Right lobe of liver (tissue), 6 donors: ENCODE measurements at regions not wholly inside any gene's neighbourhood (a gene's known extent, or its start where the extent isn't known, plus 50 kb on each side); places are given as distances from the start of the nearest gene placed in this dataset.

Experiments used
- ATAC-seq, 4 donors: fragments of 200-7000 bp; cut with Tn5 transposase; one replicate each; pipeline ENCODE4 v1.9.1; 2020; ENCODE audit warnings: mild to moderate bottlenecking in 4 of 4, moderate library complexity in 4 of 4
- DNase-seq, 3 donors: peaks; one replicate each; pipeline ENCODE4 v3.0.0-alpha.2; 2020
- H3K27ac ChIP-seq, 3 donors: fragments of 200-600 bp; one replicate each; pipeline ENCODE4 v1.8.0; 2022
- H3K27me3 ChIP-seq, 2 donors: fragments of 200-600 bp; one replicate each; pipeline ENCODE4 v1.8.0; 2022
- H3K36me3 ChIP-seq, 4 donors: fragments of 200-600 bp; sonication (generic) in 1 of 4; one replicate each; pipeline versions ENCODE4 v1.5.1 to v1.8.0; 2017 to 2022; ENCODE audit warnings: control low read depth in 1 of 4
- H3K4me1 ChIP-seq, 4 donors: fragments of 200-600 bp; sonication (generic) in 1 of 4; one replicate each; pipeline versions ENCODE4 v1.5.1 to v1.8.0; 2017 to 2022; ENCODE audit warnings: control low read depth in 1 of 4
- H3K4me3 ChIP-seq, 3 donors: fragments of 200-600 bp; one replicate each; pipeline ENCODE4 v1.8.0; 2022
- H3K9me3 ChIP-seq, 4 donors: fragments of 200-600 bp; sonication (generic) in 1 of 4; one replicate each; pipeline versions ENCODE4 v1.5.1 to v1.8.0; 2017 to 2022; ENCODE audit warnings: control low read depth in 1 of 4
- CTCF ChIP-seq, 4 donors: fragments of 200-600 bp in 3 of 4; fragments of 450-650 bp in 1 of 4; IDR thresholded peaks; one replicate each; pipeline versions ENCODE4 v1.5.1 to v1.8.0; 2016 to 2022; ENCODE audit warnings: antibody characterized with exemption in 4 of 4, mild to moderate bottlenecking in 2 of 4
- POLR2A ChIP-seq: fragments of 450-650 bp; IDR thresholded peaks from one replicate; pipeline ENCODE4 v1.6.1; 2017; ENCODE audit warnings: antibody characterized with exemption, mild to moderate bottlenecking
- WGBS: methylation state at CpG from one replicate; pipeline ENCODE4 v1.1.6; 2018; ENCODE audit warnings: low coverage, low lambda C conversion rate; ENCODE audit not compliant: insufficient coverage; ENCODE audit errors: missing lambda C conversion rate; 5-methylcytosine and 5-hydroxymethylcytosine counted together
- intact Hi-C, 2 donors: fragments of 100-400 bp; cut with DNase I; formaldehyde crosslinking; loops; one replicate each; pipeline versions ENCODE4 v1.11.2 to v1.14.1; 2022
- donor health status: DM: no; HTN: yes; CAD: no.
- donor health status: DM: no; HTN: no; CAD: no.
- donor health status: DM: no; HTN: no; CAD: no.
- donor health status: DM: no; HTN: yes; CAD: no.
- donor health status: DM: no; HTN: yes; CAD: no.

- no peak for DNase-seq
- Histone ChIP-seq H3K9me3 (no peaks in the 10 kb centered on the region), H3K27ac (no peak overlapping the region), H3K4me1 (no peaks in the 10 kb centered on the region), H3K36me3 (no peaks in the 10 kb centered on the region), H3K4me3 (no peak overlapping the region), H3K27me3 (no peaks in the 10 kb centered on the region)
- TF ChIP-seq POLR2A (no peak), CTCF (IDR thresholded peaks at IDR 0.05) (no peak)
- intact Hi-C loops, result no loop called here
- ATAC-seq, result no peak
These were observed 300.4 kb downstream of the IRX2 start for GRCh38 chr5:2451100-2451499.

DNA sequence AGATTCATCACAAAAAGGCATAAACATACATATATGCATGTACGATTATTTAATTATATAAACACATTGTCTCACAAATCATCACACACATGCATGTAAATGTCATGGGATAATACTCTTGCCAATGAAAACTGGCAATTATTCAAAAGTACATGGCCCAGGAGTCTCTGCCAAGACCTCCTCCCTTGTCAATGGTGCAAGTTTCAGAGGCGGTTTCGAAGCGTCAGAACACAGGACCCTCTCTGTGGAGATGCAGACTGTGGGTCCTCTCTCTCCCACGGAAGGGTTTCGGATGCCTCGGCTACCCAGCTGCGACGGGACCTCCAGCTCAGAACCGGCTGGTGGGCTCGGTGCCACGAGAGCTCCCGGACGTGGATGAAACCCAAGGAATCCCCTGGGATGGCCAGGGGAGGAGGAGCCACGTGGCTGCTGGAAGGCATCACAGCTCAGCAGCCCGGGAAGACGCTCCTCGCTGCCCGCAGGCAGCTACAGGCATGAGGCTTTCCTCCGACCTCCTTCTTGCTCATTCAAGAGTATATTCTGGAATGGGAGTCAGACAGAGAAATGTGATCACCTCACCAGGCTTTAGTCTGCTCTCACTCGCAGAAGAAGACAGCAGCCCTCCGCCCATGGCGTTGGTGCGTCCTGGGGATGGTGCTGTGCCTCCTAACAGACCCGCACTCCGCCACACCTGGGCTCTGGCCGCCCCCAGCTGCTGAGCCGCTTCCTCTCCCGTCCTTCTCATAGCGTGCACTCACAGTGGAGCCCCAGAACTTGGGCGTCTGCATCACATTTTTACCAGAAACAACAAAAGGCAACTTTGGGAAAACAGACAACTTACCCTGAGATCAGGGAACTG, 308.8 kb downstream of the IRX2 start:
- Histone ChIP-seq H3K36me3 (no peaks in the 10 kb centered on the region), H3K4me1 (no peaks in the 10 kb centered on the region), H3K9me3 (no peaks in the 10 kb centered on the region), H3K27me3 (no peaks in the 10 kb centered on the region), H3K27ac (no peak overlapping the region), H3K4me3 (no peak overlapping the region)
- DNase-seq (no peak), ATAC-seq (no peak)
- intact Hi-C loops, result no loop called here
- TF ChIP-seq CTCF (IDR thresholded peaks at IDR 0.05) (no peak), POLR2A (no peak)
- 62% methylated on average over 8 of the region's 31 CpGs for WGBS

DNA sequence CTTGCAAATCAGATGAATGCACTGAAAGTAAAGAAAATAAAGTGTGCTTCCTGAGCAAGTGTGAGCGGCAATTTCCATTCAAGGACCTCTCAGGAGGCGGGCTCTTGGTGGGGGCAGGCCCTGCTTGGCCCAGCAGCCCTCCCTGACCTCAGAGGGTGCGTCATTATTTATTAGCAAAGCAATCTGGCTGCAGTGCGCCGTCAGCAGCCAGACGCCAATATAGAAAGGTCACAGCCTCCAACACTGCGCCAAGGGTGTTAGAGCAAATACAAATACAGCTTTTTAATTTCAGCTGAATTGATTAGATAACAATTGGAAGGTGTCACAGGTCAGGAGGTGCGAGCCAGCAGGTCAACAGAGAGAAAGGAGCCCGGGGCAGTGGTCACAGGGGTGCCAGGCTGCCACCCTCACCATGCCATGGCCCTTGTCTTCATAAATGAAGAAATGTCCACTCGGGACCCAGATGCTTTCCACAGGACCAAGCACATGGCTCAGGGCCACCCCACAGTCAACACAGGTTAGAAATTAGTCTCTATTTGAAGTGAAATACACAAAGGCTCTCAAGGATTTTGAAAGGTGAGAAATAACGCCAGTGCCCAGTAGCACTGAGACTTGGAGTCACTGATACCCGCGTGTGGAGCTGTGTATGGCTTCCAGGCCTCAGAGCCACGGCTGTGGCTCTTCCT, 309.8 kb downstream of the IRX2 start:
- Histone ChIP-seq H3K36me3 (no peaks in the 10 kb centered on the region), H3K9me3 (no peaks in the 10 kb centered on the region), H3K27ac (no peak overlapping the region), H3K4me1 (no peaks in the 10 kb centered on the region), H3K4me3 (no peak overlapping the region), H3K27me3 (no peaks in the 10 kb centered on the region)
- ATAC-seq (no peak), DNase-seq (no peak)
- TF ChIP-seq CTCF (IDR thresholded peaks at IDR 0.05), result no peak
- no peak for TF ChIP-seq POLR2A
- 36% methylated on average over 11 of the region's 14 CpGs for WGBS
- intact Hi-C loops, result no loop called here

DNA sequence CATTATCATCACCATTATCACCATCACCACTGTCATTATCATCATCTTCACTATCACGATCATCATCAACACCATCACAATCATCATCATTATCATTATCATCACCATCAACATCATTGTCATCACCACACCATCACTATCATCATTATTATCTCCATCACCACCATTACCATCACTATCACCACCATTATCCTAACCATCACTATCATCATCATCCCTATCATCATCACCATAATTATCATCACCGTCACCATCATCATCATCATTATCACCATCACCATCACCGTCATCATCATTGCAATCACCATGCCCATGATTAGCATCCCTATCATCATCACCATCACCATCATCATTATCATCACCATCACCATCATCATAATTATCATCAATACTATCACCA, 311.9 kb downstream of the IRX2 start:
- Histone ChIP-seq H3K27me3 (no peaks in the 10 kb centered on the region), H3K4me1 (no peaks in the 10 kb centered on the region), H3K4me3 (no peak overlapping the region), H3K9me3 (no peaks in the 10 kb centered on the region), H3K27ac (no peak overlapping the region), H3K36me3 (no peaks in the 10 kb centered on the region)
- WGBS, result 69% methylated on average over 3 of the region's 3 CpGs
- no peak for DNase-seq
- no peak for ATAC-seq
- TF ChIP-seq CTCF (IDR thresholded peaks at IDR 0.05) (no peak), POLR2A (no peak)
- intact Hi-C loops, result no loop called here
